Parathyroid adenoma (tissue), 2 donors: ENCODE measurements at regions not wholly inside any gene's neighbourhood (a gene's known extent, or its start where the extent isn't known, plus 50 kb on each side); places are given as distances from the start of the nearest gene placed in this dataset.

ENCODE experiments used
- H2AFZ ChIP-seq: fragments of 300-600 bp; sonication (generic); one replicate; pipeline ENCODE4 v1.7.0; 2017; ENCODE audit warnings: antibody characterized with exemption, mild to moderate bottlenecking
- H3K27ac ChIP-seq: fragments of 300-600 bp; sonication (generic); one replicate; pipeline ENCODE4 v1.7.0; 2017
- H3K27me3 ChIP-seq: fragments of 300-600 bp; sonication (generic); one replicate; pipeline ENCODE4 v1.7.0; 2017; ENCODE audit warnings: low read length; ENCODE audit not compliant: control insufficient read depth, insufficient read depth
- H3K36me3 ChIP-seq: fragments of 300-600 bp; sonication (generic); one replicate; pipeline ENCODE4 v1.7.0; 2017; ENCODE audit warnings: low read length; ENCODE audit not compliant: control insufficient read depth, insufficient read depth
- H3K4me1 ChIP-seq: fragments of 300-600 bp; sonication (generic); one replicate; pipeline ENCODE4 v1.7.0; 2017; ENCODE audit warnings: control low read depth
- H3K4me2 ChIP-seq: fragments of 300-600 bp; sonication (generic); one replicate; pipeline ENCODE4 v1.7.0; 2017; ENCODE audit warnings: low read length
- H3K4me3 ChIP-seq: fragments of 300-600 bp; sonication (generic); one replicate; pipeline ENCODE4 v1.7.0; 2017; ENCODE audit warnings: low read depth, low read length
- H3K79me2 ChIP-seq: fragments of 300-600 bp; sonication (generic); one replicate; pipeline ENCODE4 v1.7.0; 2017; ENCODE audit warnings: control low read depth
- H3K9ac ChIP-seq: fragments of 300-600 bp; sonication (generic); one replicate; pipeline ENCODE4 v1.7.0; 2017; ENCODE audit warnings: mild to moderate bottlenecking
- H3K9me3 ChIP-seq: fragments of 300-600 bp; sonication (generic); one replicate; pipeline ENCODE4 v1.7.0; 2017; ENCODE audit warnings: low read length; ENCODE audit not compliant: control insufficient read depth
- TF ChIP-seq, protein P1 (sequence below): fragments of 300-600 bp; sonication (generic); IDR thresholded peaks from one replicate; pipeline ENCODE4 v1.7.0; 2017; ENCODE audit warnings: antibody characterized with exemption, mild to moderate bottlenecking
- donor health status: primary hyperparathyroidism.

DNA sequence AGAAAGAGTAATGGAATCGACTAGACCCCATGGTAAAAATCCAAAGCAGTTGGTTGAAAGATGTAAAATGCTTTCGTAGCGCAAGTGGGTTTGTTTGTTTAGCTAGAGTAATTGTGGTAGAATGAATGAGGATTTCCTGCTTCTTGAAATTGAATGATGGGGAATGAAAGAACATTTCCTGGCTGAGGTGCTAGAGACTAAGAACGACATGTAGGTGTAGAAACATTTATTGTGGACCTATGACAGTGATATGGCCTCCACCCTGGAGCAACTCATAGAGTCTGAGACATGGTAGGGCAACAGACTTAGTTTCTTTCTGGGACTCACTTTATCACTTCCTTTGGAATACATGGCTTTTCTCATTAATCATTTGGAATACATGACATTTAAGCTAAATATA is 467.6 kb upstream of the CFAP20DC start:
- H2AFZ ChIP-seq = no peak overlapping the region
- TF ChIP-seq, protein P1, sequence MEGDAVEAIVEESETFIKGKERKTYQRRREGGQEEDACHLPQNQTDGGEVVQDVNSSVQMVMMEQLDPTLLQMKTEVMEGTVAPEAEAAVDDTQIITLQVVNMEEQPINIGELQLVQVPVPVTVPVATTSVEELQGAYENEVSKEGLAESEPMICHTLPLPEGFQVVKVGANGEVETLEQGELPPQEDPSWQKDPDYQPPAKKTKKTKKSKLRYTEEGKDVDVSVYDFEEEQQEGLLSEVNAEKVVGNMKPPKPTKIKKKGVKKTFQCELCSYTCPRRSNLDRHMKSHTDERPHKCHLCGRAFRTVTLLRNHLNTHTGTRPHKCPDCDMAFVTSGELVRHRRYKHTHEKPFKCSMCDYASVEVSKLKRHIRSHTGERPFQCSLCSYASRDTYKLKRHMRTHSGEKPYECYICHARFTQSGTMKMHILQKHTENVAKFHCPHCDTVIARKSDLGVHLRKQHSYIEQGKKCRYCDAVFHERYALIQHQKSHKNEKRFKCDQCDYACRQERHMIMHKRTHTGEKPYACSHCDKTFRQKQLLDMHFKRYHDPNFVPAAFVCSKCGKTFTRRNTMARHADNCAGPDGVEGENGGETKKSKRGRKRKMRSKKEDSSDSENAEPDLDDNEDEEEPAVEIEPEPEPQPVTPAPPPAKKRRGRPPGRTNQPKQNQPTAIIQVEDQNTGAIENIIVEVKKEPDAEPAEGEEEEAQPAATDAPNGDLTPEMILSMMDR = no peak

DNA sequence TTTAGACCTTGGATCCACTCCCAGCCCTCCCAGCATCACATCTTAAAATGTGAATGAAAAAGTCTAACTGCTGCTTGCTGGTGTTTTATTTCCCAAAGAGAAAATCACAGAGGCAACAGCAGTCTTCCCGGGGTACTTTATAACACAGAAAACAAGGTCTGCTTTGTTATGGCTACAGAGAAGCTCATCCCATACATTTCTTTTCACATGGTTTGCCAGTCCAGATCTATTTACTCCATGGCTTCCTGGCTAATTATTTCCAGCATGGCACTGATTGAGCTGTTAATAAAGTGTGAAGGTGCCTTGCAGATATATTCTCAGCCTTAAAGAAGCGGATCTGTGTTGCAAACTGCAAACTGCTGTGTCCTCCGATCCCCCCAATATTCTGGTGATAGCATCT is 466.1 kb upstream of the CFAP20DC start:
- Histone ChIP-seq H3K9me3 (no peaks in the 10 kb centered on the region), H3K4me2 (no peak overlapping the region), H3K4me1 (no peaks in the 10 kb centered on the region), H3K79me2 (no peaks in the 10 kb centered on the region), H3K27me3 (no peaks in the 10 kb centered on the region), H3K36me3 (no peaks in the 10 kb centered on the region), H3K9ac (no peak overlapping the region), H3K27ac (no peak overlapping the region), H3K4me3 (no peak overlapping the region), H2AFZ (no peak overlapping the region)
- TF ChIP-seq, protein P1 = no peak

More for the DNA sequence above, 467.6 kb upstream of the CFAP20DC start:
- H3K9ac ChIP-seq = no peak overlapping the region
- H3K27ac ChIP-seq = no peak overlapping the region
- no peaks in the 10 kb centered on the region for H3K36me3 ChIP-seq
- no peaks in the 10 kb centered on the region for H3K79me2 ChIP-seq
- no peaks in the 10 kb centered on the region for H3K27me3 ChIP-seq
- H3K4me2 ChIP-seq = no peak overlapping the region
- H3K4me1 ChIP-seq = no peaks in the 10 kb centered on the region
- no peak overlapping the region for H3K4me3 ChIP-seq
- H3K9me3 ChIP-seq = no peaks in the 10 kb centered on the region

DNA sequence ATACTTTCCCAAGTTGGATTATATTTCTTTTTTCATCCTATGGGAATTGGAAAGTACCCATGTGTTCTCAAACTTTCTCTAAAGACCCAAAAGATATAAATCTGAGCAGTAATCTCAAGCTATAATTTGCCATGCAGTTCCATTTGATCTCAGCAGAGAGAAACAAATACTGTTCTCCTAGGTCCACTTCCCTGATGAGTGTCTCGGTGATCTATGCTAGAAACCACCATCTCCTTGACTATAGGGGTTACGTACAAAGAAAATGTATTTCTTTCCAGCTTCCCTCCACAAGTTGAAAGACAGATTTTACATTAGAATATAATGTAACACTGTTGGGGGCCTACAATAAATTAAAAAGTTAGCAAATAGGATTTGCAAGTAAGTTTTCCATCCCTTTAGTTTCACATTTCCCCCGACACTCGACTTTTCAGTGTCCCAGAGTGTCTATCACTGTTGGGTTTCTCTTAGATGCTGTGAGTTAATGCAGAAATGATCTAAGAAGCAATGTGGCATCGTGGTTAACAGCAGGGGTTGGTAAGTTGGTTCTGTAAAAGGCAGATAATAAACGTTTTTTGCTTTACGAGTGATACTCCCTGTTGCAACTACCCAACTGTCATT is 465.1 kb upstream of the CFAP20DC start:
- no peak overlapping the region for H2AFZ ChIP-seq
- H3K4me3 ChIP-seq = no peak overlapping the region
- H3K27ac ChIP-seq = no peak overlapping the region
- TF ChIP-seq, protein P1 = no peak
- H3K9ac ChIP-seq = no peak overlapping the region
- no peaks in the 10 kb centered on the region for H3K79me2 ChIP-seq
- H3K4me2 ChIP-seq = no peak overlapping the region
- H3K36me3 ChIP-seq = no peaks in the 10 kb centered on the region
- H3K27me3 ChIP-seq = no peaks in the 10 kb centered on the region
- H3K9me3 ChIP-seq = no peaks in the 10 kb centered on the region
- no peaks in the 10 kb centered on the region for H3K4me1 ChIP-seq

DNA sequence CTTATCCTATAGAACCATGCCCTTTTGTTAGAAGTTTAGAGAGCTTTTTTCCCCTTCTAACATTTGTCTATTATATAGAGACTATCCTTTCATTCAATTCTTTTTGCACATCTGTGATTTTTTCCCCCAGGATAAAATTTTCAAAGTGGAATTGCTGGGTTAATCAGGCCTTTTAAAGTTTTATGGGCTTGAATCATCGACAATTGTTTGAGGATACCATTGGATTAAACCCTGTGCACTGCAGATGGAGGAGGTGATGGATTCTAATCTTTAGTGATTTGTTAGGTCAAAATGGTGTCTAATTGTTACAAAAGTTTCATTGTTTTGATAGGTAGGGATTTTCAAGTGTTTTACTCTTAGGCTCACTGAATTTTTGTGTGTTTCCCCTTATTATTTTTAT is 463.7 kb upstream of the CFAP20DC start:
- no peaks in the 10 kb centered on the region for H3K79me2 ChIP-seq
- H3K9ac ChIP-seq = no peak overlapping the region
- H3K4me3 ChIP-seq = no peak overlapping the region
- H3K4me2 ChIP-seq = no peak overlapping the region
- TF ChIP-seq, protein P1 = no peak
- H3K27me3 ChIP-seq = no peaks in the 10 kb centered on the region
- no peak overlapping the region for H2AFZ ChIP-seq
- no peak overlapping the region for H3K27ac ChIP-seq
- H3K9me3 ChIP-seq = no peaks in the 10 kb centered on the region
- no peaks in the 10 kb centered on the region for H3K4me1 ChIP-seq
- no peaks in the 10 kb centered on the region for H3K36me3 ChIP-seq

DNA sequence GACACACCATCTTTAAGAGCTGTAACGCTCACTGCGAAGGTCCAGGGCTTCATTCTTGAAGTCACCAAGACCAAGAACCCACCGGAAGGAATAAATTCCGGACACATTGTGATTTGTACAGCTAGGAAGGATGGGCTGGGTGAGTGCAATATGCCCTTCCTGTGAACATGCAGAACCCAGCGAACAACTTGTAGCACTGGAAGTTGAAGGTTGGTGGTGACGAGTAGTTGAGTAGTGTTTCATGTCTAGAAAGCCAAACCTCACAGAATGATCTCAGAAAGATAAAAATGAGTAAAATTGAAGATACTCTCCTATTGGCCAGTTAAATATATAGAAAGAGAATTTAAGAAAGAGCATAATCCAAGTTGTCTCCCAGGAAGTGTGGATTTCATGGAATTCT is 462.2 kb upstream of the CFAP20DC start:
- Histone ChIP-seq H3K9me3 (no peaks in the 10 kb centered on the region), H3K27me3 (no peaks in the 10 kb centered on the region)

More for the DNA sequence above, 462.2 kb upstream of the CFAP20DC start:
- no peaks in the 10 kb centered on the region for H3K79me2 ChIP-seq
- H3K9ac ChIP-seq = no peak overlapping the region
- H3K4me3 ChIP-seq = no peak overlapping the region
- TF ChIP-seq, protein P1 = no peak
- H2AFZ ChIP-seq = no peak overlapping the region
- H3K27ac ChIP-seq = no peak overlapping the region
- H3K4me1 ChIP-seq = no peaks in the 10 kb centered on the region
- no peaks in the 10 kb centered on the region for H3K36me3 ChIP-seq
- no peak overlapping the region for H3K4me2 ChIP-seq
